HEK293T (cell line): ENCODE measurements at regions not wholly inside any gene's neighbourhood (a gene's known extent, or its start where the extent isn't known, plus 50 kb on each side); places are given as distances from the start of the nearest gene placed in this dataset.
"Not testable (repeated sequence)": the region's sequence is repeated elsewhere in the genome, so short reads cannot be mapped to it uniquely, and the experiment has no call there.

Source experiments
- CTCF ChIA-PET: fragments of 350-600 bp; formaldehyde crosslinking; extraction: SDS; loops from one replicate; lab custom pipeline; 2021; ENCODE audit warnings: antibody characterized with exemption, inconsistent platforms; lab: Yijun Ruan, JAX
- POLR2A ChIA-PET: fragments of 350-600 bp; formaldehyde crosslinking; extraction: SDS; loops from one replicate; lab custom pipeline; 2020; ENCODE audit warnings: antibody characterized with exemption, inconsistent platforms; lab: Yijun Ruan, JAX
- DNase-seq: peaks from one replicate; pipeline ENCODE4 v3.0.0; 2012; ENCODE audit warnings: mixed read lengths; ENCODE audit errors: extremely low spot score
- ARNT ChIP-seq: fragments of 450-650 bp; IDR thresholded peaks from 2 replicates; pipeline ENCODE4 v1.6.1; 2017; ENCODE audit warnings: mild to moderate bottlenecking
- BHLHE40 ChIP-seq: fragments of 450-650 bp; IDR thresholded peaks from 2 replicates; pipeline ENCODE4 v1.6.1; 2016; ENCODE audit warnings: mild to moderate bottlenecking, moderate library complexity, borderline replicate concordance
- CTBP1 ChIP-seq: fragments of 450-650 bp; IDR thresholded peaks from 2 replicates; pipeline ENCODE4 v1.6.1; 2016; ENCODE audit warnings: borderline replicate concordance
- ELF4 ChIP-seq: fragments of 450-650 bp; IDR thresholded peaks from 2 replicates; pipeline ENCODE4 v1.6.1; 2017; ENCODE audit warnings: antibody characterized with exemption
- FOXA1 ChIP-seq: fragments of 450-650 bp; IDR thresholded peaks from 2 replicates; pipeline ENCODE4 v1.6.1; 2016; ENCODE audit warnings: mild to moderate bottlenecking
- FOXK2 ChIP-seq: fragments of 450-650 bp; IDR thresholded peaks from 2 replicates; pipeline ENCODE4 v1.6.1; 2016; ENCODE audit warnings: mild to moderate bottlenecking
- HDGF ChIP-seq: fragments of 450-650 bp; IDR thresholded peaks from 2 replicates; pipeline ENCODE4 v1.6.1; 2017; ENCODE audit warnings: antibody characterized with exemption, borderline replicate concordance
- L3MBTL2 ChIP-seq: fragments of 450-650 bp; conservative IDR thresholded peaks from 2 replicates; pipeline ENCODE4 v1.6.1; 2016; ENCODE audit warnings: mild to moderate bottlenecking
- LEF1 ChIP-seq: fragments of 450-650 bp; IDR thresholded peaks from 2 replicates; pipeline ENCODE4 v1.6.1; 2017; ENCODE audit warnings: mild to moderate bottlenecking, borderline replicate concordance
- NFRKB ChIP-seq: fragments of 450-650 bp; IDR thresholded peaks from 2 replicates; pipeline ENCODE4 v1.6.1; 2016; ENCODE audit warnings: mild to moderate bottlenecking, moderate library complexity
- SP1 ChIP-seq: fragments of 450-650 bp; IDR thresholded peaks from 2 replicates; pipeline ENCODE4 v1.6.1; 2017
- SUZ12 ChIP-seq: fragments of 450-650 bp; IDR thresholded peaks from 2 replicates; pipeline ENCODE4 v1.6.1; 2016; ENCODE audit warnings: mild to moderate bottlenecking
- TARDBP ChIP-seq: fragments of 450-650 bp; IDR thresholded peaks from 2 replicates; pipeline ENCODE4 v1.6.1; 2016
- ZNF384 ChIP-seq: fragments of 450-650 bp; IDR thresholded peaks from 2 replicates; pipeline ENCODE4 v1.6.1; 2016
- TF ChIP-seq, protein P1 (sequence below): fragments of 450-650 bp; IDR thresholded peaks from 2 replicates; pipeline ENCODE4 v1.6.1; 2016

DNA sequence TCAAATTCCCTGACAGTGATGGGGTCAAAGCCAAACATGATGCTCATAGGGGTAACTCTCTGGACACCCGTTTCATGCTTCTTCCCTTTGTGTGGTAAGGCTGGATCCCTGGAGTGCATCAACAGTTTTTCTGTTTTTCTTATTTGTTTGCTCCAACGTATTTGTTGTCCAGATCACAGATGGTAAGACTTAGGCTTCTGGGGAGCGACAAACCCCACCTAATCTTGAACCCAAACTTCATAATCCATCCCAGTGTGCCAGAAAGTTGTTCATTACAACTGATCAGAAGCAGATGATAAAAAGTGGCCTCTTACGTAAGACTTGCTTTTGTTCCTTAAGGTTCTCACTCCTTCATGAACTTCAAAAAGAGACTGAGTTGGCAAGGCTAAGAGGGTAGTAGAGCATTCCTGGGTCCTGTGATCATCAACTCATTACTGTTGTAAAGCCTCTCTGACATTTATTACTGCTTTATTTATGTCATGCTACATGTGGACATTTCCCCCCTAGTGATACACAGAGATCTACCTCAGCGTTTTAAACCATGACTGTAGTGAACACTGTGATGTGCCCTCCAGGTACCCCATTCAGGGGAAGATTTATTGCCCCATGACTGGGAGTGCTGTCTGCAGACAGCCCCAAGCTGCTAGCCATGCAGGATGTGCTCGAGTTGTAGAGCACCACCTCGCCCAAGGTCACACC is 125.6 kb downstream of the CCDC71L start:
- no peak for DNase-seq
- TF ChIP-seq BHLHE40 (no peak), ARNT (no peak), CTBP1 (no peak)
- TF ChIP-seq, protein P1, sequence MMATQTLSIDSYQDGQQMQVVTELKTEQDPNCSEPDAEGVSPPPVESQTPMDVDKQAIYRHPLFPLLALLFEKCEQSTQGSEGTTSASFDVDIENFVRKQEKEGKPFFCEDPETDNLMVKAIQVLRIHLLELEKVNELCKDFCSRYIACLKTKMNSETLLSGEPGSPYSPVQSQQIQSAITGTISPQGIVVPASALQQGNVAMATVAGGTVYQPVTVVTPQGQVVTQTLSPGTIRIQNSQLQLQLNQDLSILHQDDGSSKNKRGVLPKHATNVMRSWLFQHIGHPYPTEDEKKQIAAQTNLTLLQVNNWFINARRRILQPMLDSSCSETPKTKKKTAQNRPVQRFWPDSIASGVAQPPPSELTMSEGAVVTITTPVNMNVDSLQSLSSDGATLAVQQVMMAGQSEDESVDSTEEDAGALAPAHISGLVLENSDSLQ = peak; percentile 78
- POLR2A ChIA-PET = no interaction called here
- CTCF ChIA-PET = no interaction called here

- POLR2A ChIA-PET = no interaction called here
- DNase-seq = no peak
- TF ChIP-seq ZNF384 (no peak), SP1 (no peak), LEF1 (no peak)
- CTCF ChIA-PET = no interaction called here
These were observed 126.6 kb downstream of the CCDC71L start for GRCh38 chr7:106534271-106534846.

DNA sequence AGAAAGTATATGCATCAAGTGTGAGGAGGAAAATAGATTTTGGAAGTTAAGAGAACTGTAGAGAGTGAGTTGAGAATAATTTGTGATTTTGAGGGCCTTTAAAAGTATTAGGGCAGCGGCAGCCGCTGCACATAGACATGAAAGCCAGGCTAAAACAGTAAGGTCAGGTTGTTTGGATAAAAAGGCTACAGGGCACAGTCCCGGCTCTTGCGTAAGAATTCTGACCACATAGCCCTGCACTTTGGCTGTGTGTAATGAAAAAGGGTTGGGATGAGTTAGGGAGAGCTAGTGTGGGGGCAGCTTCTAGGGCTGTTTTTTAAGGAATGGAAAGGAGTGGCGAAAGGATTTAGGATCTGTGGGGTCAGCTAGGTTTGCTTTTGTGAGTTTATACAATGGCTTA is 130.8 kb downstream of the CCDC71L start:
- CTCF ChIA-PET = not testable (repeated sequence)

DNA sequence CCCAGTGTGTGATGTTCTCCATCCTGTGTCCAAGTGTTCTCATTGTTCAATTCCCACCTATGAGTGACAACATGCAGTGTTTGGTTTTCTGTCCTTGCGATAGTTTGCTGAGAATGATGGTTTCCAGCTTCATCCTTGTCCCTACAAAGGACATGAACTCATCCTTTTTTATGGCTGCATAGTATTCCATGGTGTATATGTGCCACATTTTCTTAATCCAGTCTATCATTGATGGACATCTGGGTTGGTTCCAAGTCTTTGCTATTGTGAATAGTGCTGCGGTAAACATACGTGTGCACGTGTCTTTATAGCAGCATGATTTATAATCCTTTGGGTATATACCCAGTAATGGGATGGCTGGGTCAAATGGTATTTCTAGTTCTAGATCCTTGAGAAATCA is 134.3 kb downstream of the CCDC71L start:
- POLR2A ChIA-PET, DNase-seq, CTCF ChIA-PET: not testable (repeated sequence)

More for the DNA sequence above, 130.8 kb downstream of the CCDC71L start:
- POLR2A ChIA-PET, DNase-seq: not testable (repeated sequence)

- ChIA-PET CTCF (no interaction called here), POLR2A (no interaction called here)
- TF ChIP-seq ARNT (no peak), TARDBP (no peak), LEF1 (no peak), SP1 (no peak)
- no peak for DNase-seq
These were observed 136.3 kb downstream of the CCDC71L start for GRCh38 chr7:106524690-106525059.

DNA sequence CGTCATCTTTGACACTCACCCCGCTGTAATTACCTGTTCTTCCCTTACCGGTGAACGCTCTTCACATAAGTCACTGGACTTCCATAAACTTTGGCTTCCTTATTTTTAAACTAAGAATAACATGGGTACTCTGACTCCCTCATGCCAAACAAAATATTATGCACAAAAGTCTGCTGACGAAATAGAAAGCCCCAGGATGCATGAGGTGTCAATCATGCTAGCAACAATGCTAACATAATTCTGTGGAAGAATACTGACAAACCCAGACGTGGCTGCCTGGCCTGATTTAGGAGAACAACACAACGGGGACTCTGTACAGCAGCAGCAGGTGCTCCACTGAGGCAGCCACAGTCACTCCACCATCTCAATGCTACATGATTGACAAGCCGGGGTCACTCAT is 137.5 kb downstream of the CCDC71L start:
- POLR2A ChIA-PET = no interaction called here
- TF ChIP-seq TARDBP = no peak
- TF ChIP-seq, protein P1 = peak; percentile 55; the same call in 1 of the 2 replicates
- CTCF ChIA-PET = no interaction called here
- no peak for DNase-seq

- ChIA-PET CTCF (no interaction called here), POLR2A (no interaction called here)
- no peak for TF ChIP-seq ARNT
- no peak for TF ChIP-seq L3MBTL2
- no peak for TF ChIP-seq SUZ12
- no peak for TF ChIP-seq ZNF384
- no peak for TF ChIP-seq FOXA1
- TF ChIP-seq CTBP1 = no peak
- TF ChIP-seq HDGF = no peak
- no peak for TF ChIP-seq BHLHE40
- TF ChIP-seq ELF4 = no peak
- no peak for TF ChIP-seq TARDBP
- no peak for TF ChIP-seq FOXK2
- TF ChIP-seq LEF1 = no peak
- DNase-seq = no peak
These were observed 138.3 kb downstream of the CCDC71L start for GRCh38 chr7:106522696-106523095.

DNA sequence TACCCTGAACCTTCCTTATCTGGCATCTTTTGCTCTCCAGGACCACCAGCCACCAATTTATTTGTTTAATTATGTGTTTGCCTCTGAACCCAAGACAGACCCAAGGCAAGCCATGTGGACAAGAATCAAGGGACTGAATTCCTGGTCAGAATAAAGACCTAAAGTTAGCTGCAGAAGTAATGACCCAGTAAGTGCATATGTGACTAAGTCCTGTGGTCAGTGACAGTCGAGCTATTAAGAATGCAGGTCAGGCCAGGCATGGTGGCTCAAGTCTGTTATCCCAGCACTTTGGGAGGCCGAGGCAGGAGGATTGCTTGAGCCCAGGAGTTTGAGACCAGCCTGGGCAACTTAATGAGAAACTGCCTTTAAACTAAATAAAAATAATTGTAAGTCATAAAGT is 139.4 kb downstream of the CCDC71L start:
- TF ChIP-seq BHLHE40 (no peak), NFRKB (no peak), SP1 (no peak), ARNT (no peak), HDGF (no peak), SUZ12 (no peak), TARDBP (no peak), LEF1 (no peak), FOXK2 (no peak), ZNF384 (no peak), CTBP1 (no peak), ELF4 (no peak)
- TF ChIP-seq, protein P1 = no peak
- CTCF ChIA-PET = no interaction called here
- DNase-seq = no peak
- POLR2A ChIA-PET = no interaction called here
